T-helper 9 cell (primary cell): ENCODE measurements at regions not wholly inside any gene's neighbourhood (a gene's known extent, or its start where the extent isn't known, plus 50 kb on each side); places are given as distances from the start of the nearest gene placed in this dataset.

Source experiments
- DNase-seq: peaks from one replicate; pipeline ENCODE4 v3.0.0-alpha.2; 2020

DNA sequence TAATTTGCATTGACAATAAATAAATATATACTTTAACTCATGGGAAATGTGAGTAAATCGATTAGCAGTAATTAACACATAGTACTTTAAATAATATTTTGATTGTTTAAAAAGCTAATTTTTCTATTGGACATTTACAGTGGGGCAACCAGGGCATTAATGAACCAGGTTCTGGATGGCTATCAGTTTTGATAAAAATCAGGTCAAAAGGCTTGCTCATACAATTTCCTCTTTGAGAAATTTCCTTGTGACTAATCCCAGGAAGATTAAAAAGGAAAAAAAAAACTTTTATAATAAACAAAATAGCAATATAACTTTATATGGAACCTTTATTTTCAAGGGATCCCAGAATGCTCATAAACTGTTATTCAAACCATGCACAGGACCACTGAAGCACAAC is 497.2 kb upstream of the ZEB2 start:
- DNase-seq: no peak

DNA sequence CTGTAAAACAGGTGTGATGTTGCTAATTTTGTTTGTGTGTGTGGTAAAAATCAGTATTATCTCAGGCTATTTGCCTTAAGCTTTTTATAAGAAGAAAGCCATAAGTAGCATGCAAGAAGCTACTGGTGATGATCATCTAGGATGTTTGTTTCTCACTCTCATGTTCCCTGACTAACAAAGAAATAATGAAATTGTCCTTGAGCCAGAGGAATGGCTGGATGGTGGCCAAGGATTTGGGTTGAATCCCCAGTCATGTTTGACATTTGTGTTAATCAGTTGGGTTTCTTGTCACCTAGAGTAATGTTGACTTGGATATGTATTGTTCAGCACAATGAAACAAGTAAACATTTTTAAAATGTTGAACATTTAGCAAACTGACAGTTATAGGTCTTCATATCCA is 496.8 kb upstream of the ZEB2 start:
- no peak for DNase-seq

DNA sequence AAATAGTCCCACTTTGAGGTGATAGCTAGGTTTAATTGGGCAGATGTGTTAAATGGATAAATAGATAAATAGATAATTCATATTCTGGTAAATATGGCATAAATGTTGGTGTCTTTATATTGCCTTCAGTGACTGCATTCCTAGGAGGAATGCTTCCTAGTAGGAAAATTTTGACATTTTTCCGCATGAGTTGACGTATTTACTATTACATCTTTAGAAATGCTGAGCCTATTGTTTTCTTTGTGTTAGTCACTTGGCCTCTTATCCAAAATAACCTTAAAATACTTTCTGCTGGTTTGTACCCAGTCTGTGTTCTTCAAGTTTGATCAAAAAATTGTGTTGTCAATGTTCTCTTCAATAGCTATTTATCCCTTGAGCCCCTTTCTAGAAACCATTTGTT is 495.6 kb upstream of the ZEB2 start:
- DNase-seq: no peak

DNA sequence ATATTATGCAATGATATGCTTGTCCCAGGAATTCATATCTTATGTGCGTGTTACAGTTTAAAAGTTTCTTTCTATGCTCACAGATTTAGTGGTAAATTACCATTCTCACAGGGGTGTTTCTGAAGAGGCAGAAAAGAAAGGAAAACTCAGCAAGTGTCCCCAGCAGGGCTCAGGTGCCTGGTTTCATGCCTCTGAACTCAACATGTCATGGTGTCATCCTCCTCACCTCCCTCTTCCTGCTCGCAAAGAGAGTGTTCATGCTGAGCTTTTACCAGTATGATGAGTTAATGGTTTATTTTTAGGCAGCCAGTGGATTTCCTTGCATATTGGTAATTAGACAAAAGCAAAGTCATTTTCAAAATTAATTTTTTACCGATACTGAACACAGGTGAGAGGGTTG is 492.9 kb upstream of the ZEB2 start:
- DNase-seq: no peak

DNA sequence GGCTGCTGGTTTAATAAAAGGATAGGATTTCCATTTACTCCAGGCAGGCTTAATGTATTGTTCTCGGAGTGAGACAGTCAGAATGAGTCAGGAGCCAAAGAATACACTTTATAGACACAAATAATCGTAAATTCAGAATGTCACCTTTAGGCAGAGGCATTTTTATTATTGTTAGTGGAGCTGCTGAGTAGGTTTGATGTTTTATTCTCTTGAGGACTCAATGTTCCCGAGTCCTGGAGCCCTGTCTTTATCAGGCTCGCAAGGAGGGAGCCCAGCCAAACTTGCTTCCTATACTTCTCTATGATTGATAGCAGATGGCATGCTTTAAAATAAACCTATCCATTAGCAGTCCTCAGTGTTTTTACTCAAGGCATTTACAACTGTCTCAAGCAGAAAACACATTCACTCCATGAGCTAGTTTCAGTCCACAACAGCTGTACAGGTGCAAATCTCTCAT is 492.3 kb upstream of the ZEB2 start:
- DNase-seq: no peak

DNA sequence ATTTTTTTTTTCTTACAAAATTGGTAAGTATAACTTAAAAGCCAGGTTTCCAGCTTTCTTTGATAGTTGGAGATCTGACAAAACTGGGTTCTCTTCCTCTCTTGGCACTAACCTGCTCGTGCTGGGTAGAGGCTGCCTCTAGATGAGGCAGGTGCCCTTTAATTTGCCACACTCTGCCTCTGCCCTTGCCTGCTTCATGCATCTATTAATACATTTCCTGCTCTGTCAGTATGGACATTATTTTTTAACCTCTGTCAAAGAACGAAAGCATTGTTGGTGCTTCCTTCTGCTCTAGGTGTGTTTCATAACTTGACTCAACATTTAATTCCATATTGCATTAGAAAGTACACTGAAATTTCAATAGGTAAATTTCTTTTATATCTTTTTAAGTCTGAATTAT is 490.7 kb upstream of the ZEB2 start:
- DNase-seq: no peak

DNA sequence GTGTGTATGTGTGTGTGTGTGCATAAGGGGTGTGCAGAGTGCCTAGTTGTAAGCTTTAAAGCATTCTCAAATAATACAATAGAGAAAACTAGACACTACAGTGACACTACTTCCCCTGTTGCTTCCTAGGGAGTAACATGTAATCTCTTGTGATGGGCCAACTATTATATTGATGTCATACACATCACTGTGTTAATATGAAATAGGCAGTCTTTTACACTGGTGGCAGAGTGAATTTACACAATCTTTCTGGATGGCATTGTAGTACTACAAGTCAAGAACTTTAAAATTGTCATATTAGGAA is 488.0 kb upstream of the ZEB2 start:
- DNase-seq: no peak

DNA sequence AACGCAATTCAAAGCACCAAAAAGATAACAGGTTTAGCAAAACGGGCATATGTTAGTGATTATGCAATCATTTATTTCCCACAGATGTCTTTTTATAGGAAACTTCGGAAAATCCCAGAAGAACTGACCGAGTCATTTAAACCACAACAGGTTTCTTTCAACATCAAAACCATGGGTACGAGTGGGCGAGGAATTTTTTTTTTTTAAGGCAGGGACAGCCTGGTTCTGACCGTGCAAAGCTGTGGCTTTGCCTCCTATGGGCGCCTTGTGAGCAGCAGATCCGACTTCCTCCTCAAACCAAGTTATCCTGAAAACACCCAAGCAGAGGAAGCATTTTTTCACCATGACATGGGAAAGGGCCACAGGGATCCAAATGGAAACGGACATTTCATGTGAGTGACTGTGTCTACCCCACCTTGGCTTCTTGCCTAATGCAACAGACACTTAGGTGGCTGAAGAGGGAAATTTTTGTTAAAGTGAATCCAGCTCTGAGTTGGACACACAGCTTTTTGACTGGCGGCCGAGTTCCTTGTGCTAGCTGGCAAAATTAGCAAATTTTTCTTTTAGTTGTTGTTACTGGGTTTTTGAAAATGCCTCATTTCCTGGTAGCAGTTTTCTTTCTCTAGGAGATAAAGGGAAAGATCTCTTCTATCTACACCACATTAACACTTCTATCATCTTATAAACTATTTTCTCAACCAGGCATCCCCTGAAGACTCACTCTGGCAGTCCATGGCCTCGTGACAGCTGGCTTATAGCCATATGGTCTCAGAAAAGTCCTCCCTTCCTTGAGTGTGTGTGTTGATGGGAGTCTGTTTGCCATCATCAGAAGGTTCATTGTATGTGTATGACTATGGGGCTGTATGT is 487.4 kb upstream of the ZEB2 start:
- no peak for DNase-seq

DNA sequence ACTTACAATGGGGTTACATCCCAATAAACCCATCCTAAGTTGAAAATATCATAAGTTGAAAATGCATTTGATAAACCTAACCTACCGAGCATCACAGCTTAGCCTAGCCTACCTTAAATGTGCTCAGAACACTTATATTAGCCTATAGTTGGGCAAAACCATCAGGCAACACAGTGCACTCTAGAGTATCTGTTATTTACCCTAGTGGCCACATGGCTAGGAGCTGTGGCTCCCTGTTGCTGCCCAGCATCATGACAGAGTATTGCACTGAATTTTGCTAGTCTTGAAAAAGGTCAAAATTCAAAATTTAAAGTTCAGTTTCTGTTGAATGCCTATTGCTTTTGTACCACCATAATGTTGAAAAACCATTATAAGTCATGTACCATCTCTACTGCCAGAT is 482.7 kb upstream of the ZEB2 start:
- DNase-seq: no peak

DNA sequence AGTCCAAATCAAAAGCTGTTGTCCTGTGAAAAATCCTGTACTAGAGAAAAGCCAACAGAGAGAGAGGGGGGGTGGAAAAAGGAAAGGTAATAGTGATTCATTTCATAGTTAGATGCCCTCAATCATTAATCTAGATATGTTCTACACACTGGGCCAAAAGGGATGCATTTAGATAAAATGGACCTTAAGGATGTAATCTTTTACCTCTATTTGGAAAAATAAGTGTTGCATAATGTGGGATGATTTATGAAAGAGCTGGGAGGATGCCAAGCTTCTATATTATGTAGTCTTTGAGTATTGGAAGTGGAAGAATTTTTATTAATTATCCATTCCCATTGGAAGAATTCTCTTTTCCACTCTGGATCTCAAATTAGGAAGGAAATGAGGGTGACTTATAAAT is 480.5 kb upstream of the ZEB2 start:
- DNase-seq: no peak

DNA sequence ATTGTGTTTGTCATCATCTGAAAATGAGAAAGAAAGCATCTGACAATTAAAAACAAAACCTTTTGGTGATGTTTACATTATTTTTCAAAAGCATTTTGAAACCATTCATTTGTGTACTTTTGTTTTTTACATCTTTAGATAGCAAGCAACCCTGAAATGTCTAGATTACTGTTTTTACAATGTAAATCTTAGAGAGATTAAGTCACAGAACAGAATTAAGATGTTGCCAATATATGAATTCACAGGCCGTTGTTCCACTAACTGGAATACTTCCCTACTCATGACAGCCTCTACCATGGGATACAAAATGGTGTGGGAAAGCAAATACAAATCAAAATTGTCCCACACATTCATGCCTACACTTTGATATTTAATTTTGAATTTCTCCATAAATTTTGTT is 480.0 kb upstream of the ZEB2 start:
- no peak for DNase-seq

DNA sequence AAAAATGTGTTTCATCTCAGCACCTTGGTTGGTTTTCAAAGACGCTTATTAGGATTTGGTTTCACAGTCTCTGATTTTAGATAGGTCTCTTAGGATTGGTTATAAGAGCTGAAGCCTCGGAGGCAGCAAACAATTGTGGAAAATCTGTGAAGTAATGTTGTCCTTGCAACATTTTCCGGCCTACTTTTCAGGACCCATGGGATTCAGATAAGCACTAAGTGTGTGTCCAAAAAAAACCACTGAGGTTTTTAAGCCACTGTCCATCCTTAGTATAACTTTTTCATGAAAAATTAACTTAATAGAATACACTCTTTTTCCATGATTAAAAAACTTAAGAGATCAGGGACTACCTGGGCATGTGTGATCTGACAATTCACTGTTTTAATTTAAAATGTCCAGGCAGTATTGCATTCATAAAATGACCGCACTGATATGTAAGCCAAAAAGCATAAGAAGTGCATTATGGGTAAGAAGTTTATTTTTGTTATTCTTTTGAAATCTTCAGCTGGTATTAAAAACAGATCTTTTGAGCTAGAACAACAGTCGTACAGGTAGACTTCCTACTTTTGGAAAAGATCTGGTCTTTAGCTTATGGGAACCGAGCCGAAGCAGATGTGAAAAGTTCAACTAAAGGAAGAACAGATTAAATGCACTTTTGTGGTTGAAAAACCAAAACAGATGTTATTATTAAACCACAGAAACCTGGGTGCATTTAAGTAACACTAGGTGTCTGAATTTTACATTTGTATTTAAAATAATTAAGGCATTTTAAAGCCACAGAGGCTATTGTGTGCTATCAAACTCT is 479.4 kb upstream of the ZEB2 start:
- no peak for DNase-seq

DNA sequence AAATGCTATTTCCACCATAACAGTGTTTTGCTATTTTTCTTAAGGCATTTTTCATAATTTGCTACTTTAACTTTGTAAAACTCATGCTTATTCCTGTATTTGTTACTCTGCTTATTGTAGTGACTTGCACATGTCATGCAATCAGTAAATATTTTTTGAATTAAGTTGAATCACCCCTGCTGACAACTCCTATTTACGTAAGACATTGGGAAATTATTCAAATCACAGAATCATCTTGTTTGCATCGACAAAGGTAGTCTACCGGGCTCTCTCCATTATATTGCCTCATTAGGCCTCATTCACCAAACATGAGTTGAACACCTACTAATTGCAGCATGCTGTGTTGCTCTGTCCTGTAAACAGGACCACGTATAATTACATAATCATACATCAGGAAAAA is 478.5 kb upstream of the ZEB2 start:
- DNase-seq: no peak

DNA sequence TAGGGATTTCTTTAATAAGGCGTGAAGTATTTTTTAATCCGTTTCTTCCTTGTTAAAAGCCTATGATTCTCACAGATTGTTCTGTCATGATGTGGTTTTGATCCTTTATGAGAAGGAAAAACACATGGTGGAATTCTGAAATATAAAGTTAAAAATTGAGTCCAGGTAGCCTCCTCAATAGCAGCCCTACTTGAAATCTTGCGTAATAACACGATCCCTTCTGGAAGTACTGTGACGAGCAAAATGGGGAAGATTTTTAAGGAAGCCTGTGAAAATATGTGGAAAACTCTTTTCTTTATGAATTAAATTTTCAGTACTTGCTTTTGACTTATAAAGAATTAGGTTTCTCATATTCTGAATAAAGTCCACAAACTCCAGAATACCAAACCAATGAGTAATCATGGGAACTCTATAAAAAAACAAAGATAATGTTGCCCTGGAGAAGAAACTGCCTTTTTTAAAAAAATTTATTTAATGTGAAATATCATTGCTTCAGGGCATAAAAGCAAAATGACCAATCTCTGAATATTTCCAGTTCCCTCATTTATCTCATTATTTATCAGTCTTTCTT is 476.4 kb upstream of the ZEB2 start:
- DNase-seq: no peak

DNA sequence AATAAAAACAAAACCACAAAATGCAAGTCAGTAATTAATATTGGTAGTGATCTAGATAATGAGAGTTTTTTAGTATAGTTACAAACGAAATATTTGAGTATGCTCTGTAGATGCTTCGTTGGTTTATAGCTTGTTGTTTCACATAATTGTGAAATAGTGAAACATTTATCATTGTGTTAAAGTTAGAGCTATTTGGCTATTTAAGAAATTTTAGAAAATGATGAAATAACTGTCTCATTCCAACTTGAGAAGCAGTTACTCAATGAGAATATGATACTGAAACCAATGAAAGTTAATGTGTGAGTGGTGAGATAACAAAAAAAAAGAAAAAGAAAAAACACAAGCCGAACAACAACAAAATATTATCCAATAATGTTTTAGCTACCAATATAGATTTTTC is 475.6 kb upstream of the ZEB2 start:
- no peak for DNase-seq

DNA sequence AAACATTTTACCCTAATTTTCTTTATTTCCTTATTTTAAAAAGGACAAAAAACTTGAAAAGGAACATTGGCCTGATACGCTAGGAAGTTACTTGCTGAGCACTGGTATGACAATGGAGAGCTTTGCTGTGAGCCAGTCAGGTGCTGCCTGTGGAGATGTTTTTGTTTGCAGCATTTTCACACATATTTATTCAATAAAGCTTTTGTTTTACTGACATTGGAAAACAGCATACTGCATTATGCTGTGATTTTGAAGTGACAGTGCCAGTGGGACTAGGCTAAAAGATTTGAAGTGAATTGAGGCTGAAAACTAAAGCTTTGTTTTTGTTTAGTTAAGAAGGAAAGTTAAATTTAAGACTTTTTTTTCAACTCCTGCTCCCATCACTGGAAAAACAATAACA is 470.7 kb upstream of the ZEB2 start:
- no peak for DNase-seq

DNA sequence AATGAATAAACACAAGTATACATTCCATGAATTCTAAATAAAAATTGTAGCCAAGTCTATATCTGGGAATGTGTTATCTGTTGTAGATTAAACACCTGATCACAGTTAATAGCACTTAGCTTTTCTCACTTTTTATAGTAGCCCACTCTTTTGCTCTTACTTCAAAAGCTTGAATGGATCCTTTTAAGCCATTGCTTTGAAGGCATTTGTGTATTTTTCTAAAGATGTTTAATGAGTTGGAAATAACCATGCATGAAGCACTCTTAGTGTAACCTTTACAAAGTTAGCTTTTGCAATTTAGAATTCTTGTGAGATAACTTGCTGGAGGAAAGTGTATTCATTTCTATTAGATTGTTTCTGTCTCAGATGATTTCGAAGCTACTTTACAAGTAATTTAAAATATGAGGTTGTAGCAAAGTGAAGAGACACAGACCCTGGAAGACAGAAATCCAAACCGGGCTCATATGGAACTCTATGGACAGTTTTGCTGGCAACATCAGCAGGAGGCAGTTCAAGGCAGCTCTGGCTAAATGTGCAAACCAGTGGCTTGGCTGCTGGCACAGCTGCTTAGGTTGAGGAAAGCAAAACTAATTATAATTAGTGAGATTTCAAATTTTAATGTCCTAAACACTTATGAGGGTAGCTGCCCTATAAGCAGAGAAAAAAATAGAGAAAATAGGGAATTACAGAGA is 469.8 kb upstream of the ZEB2 start:
- no peak for DNase-seq

DNA sequence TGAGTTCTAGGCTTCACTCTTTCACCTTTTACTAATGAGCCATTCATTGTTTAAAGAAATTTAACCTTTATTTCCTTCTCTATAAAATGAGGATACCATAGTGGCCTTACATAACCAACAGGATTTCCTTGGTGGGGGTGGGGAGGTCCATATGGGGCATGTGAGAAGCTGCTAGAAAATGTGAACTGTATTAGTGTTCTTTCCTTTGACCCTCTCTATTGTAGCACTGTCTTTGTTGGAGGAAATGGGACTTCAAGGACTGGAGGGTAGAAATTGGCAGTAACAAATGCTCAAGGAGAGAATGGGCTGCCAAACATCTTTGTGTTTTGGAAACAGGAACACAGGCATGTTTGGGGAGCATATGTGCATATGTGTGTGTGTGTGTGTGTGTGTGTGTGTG is 468.7 kb upstream of the ZEB2 start:
- DNase-seq: no peak

DNA sequence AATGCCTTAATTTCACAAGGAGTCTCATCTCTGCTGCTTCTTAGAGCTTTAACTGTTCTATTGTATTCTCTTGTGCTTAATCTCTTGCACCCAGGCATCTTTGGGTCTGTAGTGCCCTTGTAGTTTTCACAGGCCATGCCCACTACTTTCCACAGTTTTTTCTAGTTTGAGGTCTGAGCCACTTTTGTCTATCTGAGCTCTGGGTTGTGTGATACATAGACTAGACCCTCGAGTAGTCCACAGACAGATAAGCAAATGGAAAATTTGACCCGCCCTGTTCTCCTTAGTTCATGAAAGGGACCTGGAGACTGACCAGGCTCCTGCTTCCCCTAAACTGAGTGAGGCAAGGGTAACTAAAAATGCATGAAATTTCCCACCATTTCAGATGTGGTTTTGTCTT is 466.8 kb upstream of the ZEB2 start:
- no peak for DNase-seq

DNA sequence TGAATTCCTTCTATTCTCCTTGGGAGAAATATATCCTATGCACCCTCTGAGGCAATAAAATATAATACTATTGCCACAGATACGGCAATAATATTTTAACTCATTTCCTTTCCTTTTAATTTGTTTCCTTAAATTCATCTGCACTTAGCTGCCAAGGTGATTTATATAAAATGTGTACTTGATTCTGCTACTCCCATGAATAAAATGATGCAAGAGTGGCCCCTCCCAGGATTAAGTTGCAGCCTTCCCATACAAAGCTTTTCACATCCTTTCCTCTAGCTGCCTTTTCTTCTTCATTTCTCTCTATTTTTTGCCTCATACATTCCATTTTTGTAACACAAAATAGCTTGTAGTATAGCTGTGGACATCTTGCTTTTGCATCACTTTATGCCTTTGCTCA is 464.1 kb upstream of the ZEB2 start:
- no peak for DNase-seq

DNA sequence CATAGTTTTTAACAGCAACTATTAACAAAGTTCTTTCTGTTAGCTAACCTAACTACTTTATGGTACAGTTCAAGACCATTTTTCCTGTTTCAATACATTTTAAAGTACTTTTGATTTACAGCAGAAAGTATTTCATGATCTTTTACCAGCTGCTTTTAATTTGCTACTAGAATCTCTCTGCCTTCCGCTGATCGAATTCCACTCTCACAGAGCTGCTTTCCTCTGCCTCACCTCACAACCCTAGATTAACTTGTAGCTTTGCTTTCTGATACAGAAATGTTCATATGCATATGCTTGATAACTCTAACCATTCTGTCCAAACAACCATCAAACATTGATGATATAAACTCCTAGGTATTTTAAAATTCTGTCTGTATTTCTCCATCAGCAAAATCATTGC is 463.2 kb upstream of the ZEB2 start:
- no peak for DNase-seq

DNA sequence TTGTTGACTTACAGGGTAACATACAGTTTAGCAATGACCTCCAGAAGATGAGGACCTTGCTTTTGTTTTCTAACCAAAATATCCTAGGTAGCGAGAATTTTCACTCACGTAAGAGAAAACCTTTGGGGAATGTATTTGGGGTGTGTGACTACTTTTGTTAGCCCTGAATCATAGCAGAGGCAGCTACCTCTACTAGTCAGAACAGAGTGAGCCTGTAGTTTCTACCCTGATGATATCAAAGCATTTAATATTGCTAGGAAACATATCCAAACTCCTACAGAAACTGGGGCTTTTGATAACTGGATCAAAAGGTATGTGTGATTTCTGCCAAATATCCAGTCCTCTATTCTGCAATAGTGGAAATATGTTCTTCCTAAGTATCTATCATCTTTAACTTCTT is 462.6 kb upstream of the ZEB2 start:
- no peak for DNase-seq

DNA sequence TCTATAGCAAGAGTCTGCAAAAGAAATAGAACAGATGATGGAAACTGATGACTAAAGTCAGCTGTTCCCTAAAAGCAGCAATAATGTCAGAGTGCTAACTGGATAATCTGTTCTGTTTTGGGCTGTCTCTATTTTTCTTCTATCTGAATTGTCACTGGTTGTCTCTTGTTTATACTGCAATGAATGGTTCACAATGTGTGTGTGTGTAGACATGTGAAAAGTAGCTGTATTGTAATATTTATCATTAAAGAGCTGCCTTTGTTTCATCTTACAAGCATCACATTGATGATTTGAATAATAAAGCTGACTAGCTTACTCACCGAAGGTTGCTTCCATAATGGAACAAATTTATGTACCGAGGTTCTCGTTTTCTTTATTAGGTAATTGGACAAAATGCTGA is 456.0 kb upstream of the ZEB2 start:
- DNase-seq: no peak

DNA sequence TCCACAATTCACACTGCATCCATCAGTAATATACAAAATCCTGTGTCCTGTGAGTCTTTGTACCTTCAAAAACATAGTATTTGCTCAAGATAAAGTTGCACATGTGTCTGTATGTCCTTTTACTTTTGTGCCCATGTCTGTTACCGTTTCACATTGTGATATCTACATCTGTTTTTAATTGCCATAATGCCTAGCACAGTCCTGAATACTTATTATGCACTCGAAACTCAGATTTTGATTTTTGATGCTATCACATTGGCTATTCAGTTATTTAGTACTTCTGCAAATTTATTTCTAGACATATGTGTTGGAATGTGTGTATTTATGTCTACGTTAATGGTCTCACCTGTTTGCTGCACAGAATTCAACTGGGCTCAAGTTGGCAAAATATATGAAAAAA is 452.8 kb upstream of the ZEB2 start:
- no peak for DNase-seq
